Calu3 (cell line): ENCODE measurements at regions not wholly inside any gene's neighbourhood (a gene's known extent, or its start where the extent isn't known, plus 50 kb on each side); places are given as distances from the start of the nearest gene placed in this dataset.

Experiments
- BruUV-seq: library from RNA; stranded (reverse); fragments of 400-500 nt; replicated peaks from 2 replicates; lab custom pipeline; 2021; lab: Mats Ljungman, UMichigan
- CTCF ChIA-PET: fragments of 300-600 bp; sonication (Branson Sonifier 250); formaldehyde crosslinking; loops from one replicate; lab custom pipeline; 2022; ENCODE audit warnings: antibody characterized with exemption; lab: Charles Lee
- DNase-seq: peaks from one replicate; pipeline ENCODE4 v3.0.0; 2022
- H3K27ac Mint-ChIP-seq: one replicate; pipeline ENCODE4 v1.8.0; 2022; ENCODE audit warnings: mixed read lengths; ENCODE audit not compliant: unreplicated experiment
- H3K27me3 Mint-ChIP-seq: one replicate; pipeline ENCODE4 v1.8.0; 2022; ENCODE audit warnings: mixed read lengths; ENCODE audit not compliant: unreplicated experiment
- H3K36me3 Mint-ChIP-seq: one replicate; pipeline ENCODE4 v1.8.0; 2022; ENCODE audit warnings: mild to moderate bottlenecking, moderate library complexity, mixed read lengths; ENCODE audit not compliant: insufficient read depth, unreplicated experiment
- H3K4me1 Mint-ChIP-seq: one replicate; pipeline ENCODE4 v1.8.0; 2022; ENCODE audit warnings: mild to moderate bottlenecking, low read depth, mixed read lengths; ENCODE audit not compliant: unreplicated experiment
- H3K4me3 Mint-ChIP-seq: one replicate; pipeline ENCODE4 v1.8.0; 2022; ENCODE audit warnings: mild to moderate bottlenecking, low read depth, moderate library complexity, mixed read lengths; ENCODE audit not compliant: unreplicated experiment
- H3K9me3 Mint-ChIP-seq: one replicate; pipeline ENCODE4 v1.8.0; 2022; ENCODE audit warnings: low read depth, mixed read lengths; ENCODE audit not compliant: unreplicated experiment
- CTCF ChIP-seq: fragments of 200-600 bp; IDR thresholded peaks from one replicate; pipeline ENCODE4 v1.8.0; 2022; ENCODE audit warnings: antibody characterized with exemption; ENCODE audit not compliant: unreplicated experiment
- intact Hi-C: fragments of 100-400 bp; cut with micrococcal nuclease; formaldehyde crosslinking; loops from one replicate; pipeline ENCODE4 v1.10.0; 2022; ENCODE audit not compliant: unreplicated experiment

GRCh38 chr6:91464201-91464600, 877.3 kb upstream of the MAP3K7 start:
- CTCF ChIA-PET: no interaction called here
- no peak for TF ChIP-seq CTCF
- H3K27ac Mint-ChIP-seq: no peak overlapping the region
- H3K4me3 Mint-ChIP-seq: no peak overlapping the region
- peaks cover 3% of the 10 kb centered on the region for H3K9me3 Mint-ChIP-seq
- BruUV-seq: no TSS peak
- intact Hi-C loops: no loop called here
- H3K36me3 Mint-ChIP-seq: no peaks in the 10 kb centered on the region
- H3K4me1 Mint-ChIP-seq: no peaks in the 10 kb centered on the region
- no peaks in the 10 kb centered on the region for H3K27me3 Mint-ChIP-seq
- no peak for DNase-seq

GRCh38 chr6:91462241-91462640, 875.4 kb upstream of the MAP3K7 start:
- Mint-ChIP-seq H3K4me1 (no peaks in the 10 kb centered on the region), H3K9me3 (no peaks in the 10 kb centered on the region), H3K4me3 (no peak overlapping the region), H3K36me3 (no peaks in the 10 kb centered on the region), H3K27ac (no peak overlapping the region), H3K27me3 (no peaks in the 10 kb centered on the region)
- DNase-seq: no peak
- intact Hi-C loops: no loop called here
- CTCF ChIA-PET: no interaction called here
- BruUV-seq: no TSS peak
- TF ChIP-seq CTCF: no peak

- BruUV-seq: no TSS peak
- intact Hi-C loops: no loop called here
- no peak overlapping the region for H3K4me3 Mint-ChIP-seq
Measured at GRCh38 chr6:91453224-91453878, 866.5 kb upstream of the MAP3K7 start.

GRCh38 chr6:91449539-91449938, 862.7 kb upstream of the MAP3K7 start:
- no peak overlapping the region for H3K27ac Mint-ChIP-seq
- H3K36me3 Mint-ChIP-seq: no peaks in the 10 kb centered on the region
- no peak overlapping the region for H3K4me3 Mint-ChIP-seq
- H3K9me3 Mint-ChIP-seq: no peaks in the 10 kb centered on the region
- DNase-seq: no peak
- H3K4me1 Mint-ChIP-seq: no peaks in the 10 kb centered on the region
- no peak for TF ChIP-seq CTCF
- no TSS peak for BruUV-seq
- H3K27me3 Mint-ChIP-seq: no peaks in the 10 kb centered on the region
- CTCF ChIA-PET: no interaction called here
- intact Hi-C loops: no loop called here

More at GRCh38 chr6:91453224-91453878, 866.5 kb upstream of the MAP3K7 start:
- CTCF ChIA-PET: no interaction called here
- H3K27ac Mint-ChIP-seq: no peak overlapping the region
- no peaks in the 10 kb centered on the region for H3K27me3 Mint-ChIP-seq
- DNase-seq: no peak
- H3K4me1 Mint-ChIP-seq: no peaks in the 10 kb centered on the region
- peaks cover 5% of the 10 kb centered on the region for H3K9me3 Mint-ChIP-seq
- no peak for TF ChIP-seq CTCF
- no peaks in the 10 kb centered on the region for H3K36me3 Mint-ChIP-seq
